HepG2 (cell line): ENCODE measurements at regions not wholly inside any gene's neighbourhood (a gene's known extent, or its start where the extent isn't known, plus 50 kb on each side); places are given as distances from the start of the nearest gene placed in this dataset.

Source experiments
- ATAC-seq: fragments of 200-7000 bp; cut with Tn5 transposase; 3 replicates; pipeline ENCODE4 v1.9.1; 2020; ENCODE audit warnings: mild to moderate bottlenecking, moderate library complexity
- BruUV-seq: library from RNA; stranded (reverse); fragments of 400-500 nt; replicated peaks from 2 replicates; lab custom pipeline; 2021; lab: Mats Ljungman, UMichigan
- CTCF ChIA-PET: fragments of 300-600 bp; formaldehyde crosslinking; extraction: SDS; loops from one replicate; lab custom pipeline; 2021; ENCODE audit warnings: low total read pairs, inconsistent platforms, low intra/inter-chr PET ratio; lab: Yijun Ruan, JAX
- POLR2A ChIA-PET: fragments of 350-600 bp; sonication (Branson Sonifier 250); formaldehyde crosslinking; loops from one replicate; lab custom pipeline; 2020; ENCODE audit warnings: antibody characterized with exemption, inconsistent platforms; lab: Yijun Ruan, JAX
- DNase-seq: peaks from one replicate; pipeline ENCODE4 v3.0.0-alpha.2; 2015; ENCODE audit warnings: low spot score
- FAIRE-seq: peaks from 3 replicates; lab custom pipeline; 2011; peaks lifted over from hg19 to GRCh38; lab: Jason Lieb, UNC
- H2AFZ ChIP-seq: one replicate; pipeline ENCODE4 v1.6.1; 2011; ENCODE audit warnings: low read length, inconsistent platforms
- H3K27ac ChIP-seq: fragments of 300-600 bp; 3 replicates; pipeline ENCODE4 v1.8.0; 2011; ENCODE audit warnings: mixed run types, mild to moderate bottlenecking, mixed read lengths, low read length, inconsistent platforms; ENCODE audit not compliant: insufficient read depth; ENCODE audit errors: extremely low read length
- H3K27me3 ChIP-seq, 2 experiments: fragments of 200-600 bp in 1 of 2; 2 replicates in 1 of 2; 3 replicates in 1 of 2; pipeline versions ENCODE4 v1.6.0 to v1.8.0; 2011; ENCODE audit warnings: low read length in 2 of 2, mild to moderate bottlenecking in 2 of 2, moderate library complexity in 2 of 2, inconsistent platforms in 1 of 2; ENCODE audit not compliant: insufficient read depth in 2 of 2, control insufficient read depth in 1 of 2
- H3K36me3 ChIP-seq, 2 experiments: fragments of 200-600 bp in 1 of 2; replicated peaks in 1 of 2; 2 replicates in 1 of 2; 3 replicates in 1 of 2; pipeline versions ENCODE4 v1.5.1 to v1.8.0; 2011; ENCODE audit warnings: low read length in 2 of 2, inconsistent platforms in 1 of 2; ENCODE audit not compliant: insufficient read depth in 2 of 2, control insufficient read depth in 1 of 2
- H3K4me1 ChIP-seq: 2 replicates; pipeline ENCODE4 v1.5.1; 2012; ENCODE audit warnings: low read length, inconsistent platforms; ENCODE audit not compliant: insufficient read depth
- H3K4me2 ChIP-seq: 2 replicates; pipeline ENCODE4 v1.6.0; 2011; ENCODE audit warnings: low read depth, low read length, inconsistent platforms
- H3K4me3 ChIP-seq, 3 experiments: fragments of 200-600 bp in 1 of 3; sonication (generic), shearing (Covaris generic) in 1 of 3; replicated peaks in 1 of 3; 2 replicates each; pipeline ENCODE4 v1.5.1; 2011 to 2016; ENCODE audit warnings: low read length in 3 of 3, inconsistent platforms in 2 of 3, low read depth in 2 of 3, mild to moderate bottlenecking in 2 of 3, control low read depth in 1 of 3, mixed read lengths in 1 of 3; ENCODE audit not compliant: insufficient read depth in 1 of 3
- H3K79me2 ChIP-seq: one replicate; pipeline ENCODE4 v1.6.1; 2011; ENCODE audit warnings: low read length, inconsistent platforms; ENCODE audit not compliant: insufficient read depth
- H3K9ac ChIP-seq: 2 replicates; pipeline ENCODE4 v1.6.0; 2011; ENCODE audit warnings: mild to moderate bottlenecking, low read depth, low read length, inconsistent platforms; ENCODE audit not compliant: insufficient read depth
- H3K9me3 ChIP-seq: 2 replicates; pipeline ENCODE4 v1.5.1; 2012; ENCODE audit warnings: mild to moderate bottlenecking, low read length
- H4K20me1 ChIP-seq: 2 replicates; pipeline ENCODE4 v1.6.0; 2011; ENCODE audit warnings: inconsistent platforms, mild to moderate bottlenecking, low read length, moderate library complexity; ENCODE audit not compliant: insufficient read depth
- ZFY ChIP-seq: sonication (generic); formaldehyde crosslinking; IDR thresholded peaks from 2 replicates; pipeline ENCODE4 v1.4.0; 2020; ENCODE audit warnings: missing genetic modification reagents
- WGBS: methylation state at CpG from one replicate; pipeline ENCODE4 v1.1.6; 2017; ENCODE audit warnings: low lambda C conversion rate; 5-methylcytosine and 5-hydroxymethylcytosine counted together
- in situ Hi-C: cut with HindIII; loops from 2 replicates; pipeline ENCODE4 v1.10.0; 2017; ENCODE audit warnings: low pct_unique_long_range_greater_than_20kb; ENCODE audit not compliant: extremely low pct_ligation_motif_present
- intact Hi-C: fragments of 100-400 bp; cut with micrococcal nuclease; formaldehyde crosslinking; loops from one replicate; pipeline ENCODE4 v1.10.0; 2022; ENCODE audit not compliant: unreplicated experiment
- TF ChIP-seq, protein P1 (sequence below): sonication (generic); formaldehyde crosslinking; IDR thresholded peaks from 2 replicates; pipeline ENCODE4 v1.4.0; 2020; ENCODE audit warnings: missing genetic modification reagents
- TF ChIP-seq, protein P2 (sequence below): fragments of 450-650 bp; IDR thresholded peaks from 2 replicates; pipeline ENCODE4 v1.6.1; 2016

GRCh38 chr13:111467111-111467890 is 146.9 kb downstream of the TEX29 start:
- Histone ChIP-seq H3K4me2 (no peak overlapping the region), H3K4me1 (no peaks in the 10 kb centered on the region), H3K9ac (no peak overlapping the region), H3K27ac (no peak overlapping the region), H4K20me1 (no peaks in the 10 kb centered on the region), H2AFZ (no peak overlapping the region), H3K27me3 (peaks cover 9 to 32% of the 10 kb centered on the region in 2 experiments; a peak in 3 of 5 replicates), H3K36me3 (no peaks in the 10 kb centered on the region), H3K4me3 (no peak overlapping the region), H3K79me2 (no peaks in the 10 kb centered on the region), H3K9me3 (no peaks in the 10 kb centered on the region)
- TF ChIP-seq, protein P1, sequence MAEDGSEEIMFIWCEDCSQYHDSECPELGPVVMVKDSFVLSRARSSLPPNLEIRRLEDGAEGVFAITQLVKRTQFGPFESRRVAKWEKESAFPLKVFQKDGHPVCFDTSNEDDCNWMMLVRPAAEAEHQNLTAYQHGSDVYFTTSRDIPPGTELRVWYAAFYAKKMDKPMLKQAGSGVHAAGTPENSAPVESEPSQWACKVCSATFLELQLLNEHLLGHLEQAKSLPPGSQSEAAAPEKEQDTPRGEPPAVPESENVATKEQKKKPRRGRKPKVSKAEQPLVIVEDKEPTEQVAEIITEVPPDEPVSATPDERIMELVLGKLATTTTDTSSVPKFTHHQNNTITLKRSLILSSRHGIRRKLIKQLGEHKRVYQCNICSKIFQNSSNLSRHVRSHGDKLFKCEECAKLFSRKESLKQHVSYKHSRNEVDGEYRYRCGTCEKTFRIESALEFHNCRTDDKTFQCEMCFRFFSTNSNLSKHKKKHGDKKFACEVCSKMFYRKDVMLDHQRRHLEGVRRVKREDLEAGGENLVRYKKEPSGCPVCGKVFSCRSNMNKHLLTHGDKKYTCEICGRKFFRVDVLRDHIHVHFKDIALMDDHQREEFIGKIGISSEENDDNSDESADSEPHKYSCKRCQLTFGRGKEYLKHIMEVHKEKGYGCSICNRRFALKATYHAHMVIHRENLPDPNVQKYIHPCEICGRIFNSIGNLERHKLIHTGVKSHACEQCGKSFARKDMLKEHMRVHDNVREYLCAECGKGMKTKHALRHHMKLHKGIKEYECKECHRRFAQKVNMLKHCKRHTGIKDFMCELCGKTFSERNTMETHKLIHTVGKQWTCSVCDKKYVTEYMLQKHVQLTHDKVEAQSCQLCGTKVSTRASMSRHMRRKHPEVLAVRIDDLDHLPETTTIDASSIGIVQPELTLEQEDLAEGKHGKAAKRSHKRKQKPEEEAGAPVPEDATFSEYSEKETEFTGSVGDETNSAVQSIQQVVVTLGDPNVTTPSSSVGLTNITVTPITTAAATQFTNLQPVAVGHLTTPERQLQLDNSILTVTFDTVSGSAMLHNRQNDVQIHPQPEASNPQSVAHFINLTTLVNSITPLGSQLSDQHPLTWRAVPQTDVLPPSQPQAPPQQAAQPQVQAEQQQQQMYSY (CRISPR knock-in tag) = no peak
- TF ChIP-seq, protein P2, sequence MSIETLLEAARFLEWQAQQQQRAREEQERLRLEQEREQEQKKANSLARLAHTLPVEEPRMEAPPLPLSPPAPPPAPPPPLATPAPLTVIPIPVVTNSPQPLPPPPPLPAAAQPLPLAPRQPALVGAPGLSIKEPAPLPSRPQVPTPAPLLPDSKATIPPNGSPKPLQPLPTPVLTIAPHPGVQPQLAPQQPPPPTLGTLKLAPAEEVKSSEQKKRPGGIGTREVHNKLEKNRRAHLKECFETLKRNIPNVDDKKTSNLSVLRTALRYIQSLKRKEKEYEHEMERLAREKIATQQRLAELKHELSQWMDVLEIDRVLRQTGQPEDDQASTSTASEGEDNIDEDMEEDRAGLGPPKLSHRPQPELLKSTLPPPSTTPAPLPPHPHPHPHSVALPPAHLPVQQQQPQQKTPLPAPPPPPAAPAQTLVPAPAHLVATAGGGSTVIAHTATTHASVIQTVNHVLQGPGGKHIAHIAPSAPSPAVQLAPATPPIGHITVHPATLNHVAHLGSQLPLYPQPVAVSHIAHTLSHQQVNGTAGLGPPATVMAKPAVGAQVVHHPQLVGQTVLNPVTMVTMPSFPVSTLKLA = peak; percentile 97
- TF ChIP-seq ZFY (CRISPR knock-in tag) = no peak
- intact Hi-C loops (no loop called here), in situ Hi-C loops (no loop called here)
- no peak for FAIRE-seq
- no TSS peak for BruUV-seq
- 2% methylated on average over 3 of the region's 7 CpGs for WGBS
- ChIA-PET POLR2A (no interaction called here), CTCF (no interaction called here)
- ATAC-seq = no peak
- DNase-seq = no peak
